IPS-15b (cell line): ENCODE measurements at regions not wholly inside any gene's neighbourhood (a gene's known extent, or its start where the extent isn't known, plus 50 kb on each side); places are given as distances from the start of the nearest gene placed in this dataset.

Source experiments
- H3K27me3 ChIP-seq: one replicate; pipeline ENCODE4 v1.6.1; 2013; ENCODE audit warnings: low read length; ENCODE audit not compliant: control insufficient read depth, insufficient read depth
- H3K36me3 ChIP-seq: one replicate; pipeline ENCODE4 v1.6.1; 2013; ENCODE audit warnings: low read length; ENCODE audit not compliant: control insufficient read depth, insufficient read depth
- H3K4me1 ChIP-seq: one replicate; pipeline ENCODE4 v1.6.1; 2013; ENCODE audit warnings: mild to moderate bottlenecking, low read length; ENCODE audit not compliant: control insufficient read depth, insufficient read depth
- H3K4me3 ChIP-seq: one replicate; pipeline ENCODE4 v1.5.1; 2013; ENCODE audit warnings: low read depth, low read length
- H3K9ac ChIP-seq: one replicate; pipeline ENCODE4 v1.6.1; 2013; ENCODE audit warnings: low read depth, mild to moderate bottlenecking, low read length
- H3K9me3 ChIP-seq: one replicate; pipeline ENCODE4 v1.6.1; 2013; ENCODE audit warnings: mild to moderate bottlenecking, low read length; ENCODE audit not compliant: control insufficient read depth, insufficient read depth

DNA sequence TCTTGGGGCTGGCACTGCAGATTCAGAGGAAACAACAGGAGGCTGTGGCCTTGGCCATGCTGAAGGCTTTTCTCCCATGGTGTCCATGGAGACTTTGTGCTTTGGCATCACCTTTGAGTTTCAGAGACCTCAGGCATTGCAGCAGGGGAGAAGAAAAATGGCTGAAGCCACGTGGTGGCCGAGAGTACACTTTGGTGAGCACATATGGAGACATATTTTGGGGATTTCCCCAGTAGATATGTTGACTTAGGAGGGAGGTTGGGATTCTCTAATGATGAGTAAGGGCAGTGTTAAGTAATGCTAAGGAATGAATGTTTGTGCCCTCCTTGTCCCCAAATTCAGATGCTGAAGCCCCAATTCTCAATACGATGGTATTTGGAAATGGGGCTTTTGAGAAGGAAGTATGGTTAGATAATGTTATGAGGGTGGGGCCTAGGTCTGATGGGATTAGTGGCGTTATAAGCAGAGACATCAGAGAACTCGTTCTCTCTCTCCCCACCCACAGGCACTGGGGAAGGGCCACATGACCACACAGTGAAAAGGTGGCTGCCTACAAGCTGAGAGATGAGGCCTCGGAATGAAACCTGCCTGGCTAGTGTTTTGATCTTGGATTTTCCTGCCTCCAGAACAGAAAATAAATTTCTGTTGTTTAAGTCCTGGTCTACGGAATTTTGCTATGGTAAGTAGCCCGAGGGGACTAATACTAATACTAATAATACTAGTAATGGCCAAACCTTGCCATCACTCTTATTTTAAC, 98.6 kb downstream of the TBX19 start:
- Histone ChIP-seq H3K9ac (no peak overlapping the region), H3K4me3 (no peak overlapping the region), H3K36me3 (no peaks in the 10 kb centered on the region), H3K4me1 (no peaks in the 10 kb centered on the region), H3K9me3 (no peaks in the 10 kb centered on the region), H3K27me3 (no peaks in the 10 kb centered on the region)

DNA sequence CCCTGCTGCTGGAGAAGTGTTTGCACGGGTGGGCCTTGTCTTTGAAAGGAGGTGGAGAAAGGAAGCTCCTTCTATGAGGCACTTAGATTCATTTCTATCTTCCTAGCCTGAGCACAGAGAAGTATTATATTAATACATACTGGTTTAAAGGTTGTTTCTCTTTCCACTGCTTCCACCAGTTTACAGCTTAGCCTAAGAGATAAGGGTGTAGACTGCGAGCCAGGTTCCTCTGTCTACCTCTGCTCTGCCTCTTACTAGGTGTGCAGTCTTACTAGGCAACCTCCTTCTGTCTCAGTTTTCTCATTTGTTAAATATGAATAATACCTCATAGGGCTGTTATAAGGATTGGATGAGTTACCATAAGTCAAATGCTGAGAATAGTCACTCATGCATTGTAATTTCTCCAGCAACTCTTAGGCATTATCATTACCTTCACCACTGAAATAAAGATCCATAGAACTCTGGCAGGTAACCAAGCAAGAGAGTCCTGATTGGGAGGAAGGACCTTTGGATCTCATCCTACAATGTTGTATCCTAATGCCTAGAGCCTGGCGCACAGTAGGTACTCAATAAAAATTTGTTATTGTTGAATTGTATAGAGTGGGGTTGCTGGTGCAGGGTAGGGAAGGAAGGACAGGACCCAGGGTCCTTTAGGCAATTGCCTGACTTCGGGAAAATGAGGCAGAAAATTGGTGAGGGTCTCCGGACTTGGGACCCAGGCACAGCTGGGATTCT, 95.1 kb downstream of the TBX19 start:
- no peak overlapping the region for H3K4me3 ChIP-seq
- H3K9me3 ChIP-seq: no peaks in the 10 kb centered on the region
- H3K36me3 ChIP-seq: no peaks in the 10 kb centered on the region
- no peaks in the 10 kb centered on the region for H3K27me3 ChIP-seq
- H3K4me1 ChIP-seq: no peaks in the 10 kb centered on the region
- no peak overlapping the region for H3K9ac ChIP-seq

DNA sequence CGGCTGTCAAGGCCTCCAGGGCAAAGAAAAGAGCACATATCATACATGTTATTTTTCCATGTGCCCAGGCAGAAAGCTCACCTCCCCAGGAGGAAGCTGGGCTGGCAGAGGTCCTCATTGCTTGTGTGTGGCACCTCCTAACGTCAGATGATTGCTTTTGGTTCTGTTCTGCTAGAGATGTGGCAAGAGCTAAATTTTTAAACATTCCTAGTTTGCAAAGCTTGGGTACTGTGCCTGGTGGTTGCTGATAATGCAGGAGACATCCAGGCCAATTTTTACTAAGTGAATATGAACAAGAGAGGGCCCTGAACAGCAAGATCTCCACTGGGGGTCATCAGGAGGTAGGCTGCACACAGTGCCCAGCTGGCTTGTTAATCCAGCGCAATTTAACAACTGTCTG, 93.9 kb downstream of the TBX19 start:
- H3K36me3 ChIP-seq: no peaks in the 10 kb centered on the region
- H3K27me3 ChIP-seq: no peaks in the 10 kb centered on the region
- H3K9ac ChIP-seq: no peak overlapping the region
- H3K4me3 ChIP-seq: no peak overlapping the region
- no peaks in the 10 kb centered on the region for H3K4me1 ChIP-seq
- no peaks in the 10 kb centered on the region for H3K9me3 ChIP-seq

DNA sequence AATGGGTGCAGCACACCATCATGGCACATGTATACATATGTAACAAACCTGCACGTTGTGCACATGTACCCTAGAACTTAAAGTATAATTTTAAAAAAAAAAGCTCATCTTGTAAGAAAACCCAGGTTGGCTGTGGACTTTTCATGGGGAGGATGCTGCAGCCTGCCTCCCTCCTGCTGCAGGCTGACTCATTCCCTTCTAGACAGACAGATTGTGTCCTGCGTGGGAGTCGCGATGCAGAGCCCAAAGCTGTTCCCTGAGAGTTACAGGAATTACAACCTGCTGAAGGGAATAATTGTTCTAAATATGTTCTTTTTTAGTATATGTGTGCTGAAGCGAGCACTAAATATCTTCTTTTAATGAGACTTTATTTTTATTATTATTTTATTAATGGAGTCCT, 93.2 kb downstream of the TBX19 start:
- no peak overlapping the region for H3K4me3 ChIP-seq
- H3K4me1 ChIP-seq: no peaks in the 10 kb centered on the region
- H3K27me3 ChIP-seq: no peaks in the 10 kb centered on the region
- H3K36me3 ChIP-seq: no peaks in the 10 kb centered on the region
- H3K9me3 ChIP-seq: no peaks in the 10 kb centered on the region
- H3K9ac ChIP-seq: no peak overlapping the region

DNA sequence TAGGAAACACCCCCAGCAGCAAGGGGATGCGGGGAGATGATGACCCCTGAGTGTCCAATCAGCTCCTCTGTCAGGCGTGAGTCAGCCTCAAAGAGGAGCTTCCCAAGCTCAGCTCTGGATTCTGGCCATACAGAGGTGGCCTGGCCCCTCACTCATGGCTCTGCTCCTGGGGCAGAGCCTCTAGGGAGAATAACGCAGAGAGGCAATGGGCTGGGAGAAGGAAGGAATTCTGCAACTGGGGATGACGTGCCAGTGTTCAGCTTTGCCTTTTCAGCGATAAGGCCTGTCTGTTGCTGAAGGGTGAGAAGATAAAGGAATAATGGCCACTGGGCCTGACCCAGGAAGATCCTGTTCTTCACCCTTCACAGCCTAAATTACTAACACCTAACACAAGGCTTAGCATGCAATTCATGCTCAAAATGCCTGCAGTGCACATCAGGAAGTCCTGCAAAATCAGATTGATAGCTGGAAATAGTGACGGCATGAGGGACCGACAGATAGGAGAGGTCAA, 92.2 kb downstream of the TBX19 start:
- H3K9me3 ChIP-seq: no peaks in the 10 kb centered on the region
- H3K4me3 ChIP-seq: no peak overlapping the region
- H3K27me3 ChIP-seq: no peaks in the 10 kb centered on the region
- no peaks in the 10 kb centered on the region for H3K36me3 ChIP-seq
- H3K9ac ChIP-seq: no peak overlapping the region
- no peaks in the 10 kb centered on the region for H3K4me1 ChIP-seq

DNA sequence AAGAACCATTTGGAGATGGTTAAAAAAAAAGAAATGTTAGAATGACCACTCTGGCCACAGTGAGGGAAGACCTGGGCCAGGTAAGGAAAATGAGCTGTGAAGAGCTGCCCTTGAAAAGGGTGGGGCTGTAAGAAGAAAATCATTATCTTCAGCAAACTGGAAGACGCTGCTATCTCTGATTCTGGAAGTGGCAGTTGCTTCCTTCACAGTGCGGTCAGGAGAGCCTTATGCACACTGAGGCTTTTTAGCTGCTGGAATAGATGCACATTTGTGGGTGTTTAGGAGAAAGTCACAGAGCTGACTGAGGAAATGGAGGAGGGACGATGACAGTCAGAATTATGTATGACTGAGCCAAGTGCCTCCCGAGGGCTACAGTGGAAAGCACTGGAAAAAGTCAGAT, 91.6 kb downstream of the TBX19 start:
- H3K9me3 ChIP-seq: no peaks in the 10 kb centered on the region
- no peaks in the 10 kb centered on the region for H3K4me1 ChIP-seq
- H3K27me3 ChIP-seq: no peaks in the 10 kb centered on the region
- no peak overlapping the region for H3K9ac ChIP-seq
- H3K36me3 ChIP-seq: no peaks in the 10 kb centered on the region
- H3K4me3 ChIP-seq: no peak overlapping the region

DNA sequence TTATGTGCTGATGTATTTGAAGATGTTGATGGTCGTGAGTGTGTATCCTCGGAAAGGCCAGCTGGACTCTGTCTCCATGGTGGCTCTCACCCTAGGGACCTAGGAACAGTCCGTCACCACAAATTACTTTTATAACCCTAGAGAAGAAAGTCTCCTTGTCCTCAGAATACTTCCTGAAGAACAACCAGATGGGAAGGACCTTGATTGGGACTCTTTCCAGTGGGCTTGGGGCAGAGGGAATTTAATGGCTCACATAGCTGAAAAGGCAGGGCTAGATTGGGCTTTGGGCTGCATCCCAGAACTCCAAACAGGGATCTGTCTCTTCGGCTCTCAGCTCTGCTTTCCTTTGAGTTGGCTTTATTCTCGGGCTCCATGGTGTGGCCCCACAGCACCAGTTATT, 90.8 kb downstream of the TBX19 start:
- Histone ChIP-seq H3K27me3 (no peaks in the 10 kb centered on the region), H3K36me3 (no peaks in the 10 kb centered on the region), H3K4me3 (no peak overlapping the region), H3K4me1 (no peaks in the 10 kb centered on the region), H3K9ac (no peak overlapping the region), H3K9me3 (no peaks in the 10 kb centered on the region)

DNA sequence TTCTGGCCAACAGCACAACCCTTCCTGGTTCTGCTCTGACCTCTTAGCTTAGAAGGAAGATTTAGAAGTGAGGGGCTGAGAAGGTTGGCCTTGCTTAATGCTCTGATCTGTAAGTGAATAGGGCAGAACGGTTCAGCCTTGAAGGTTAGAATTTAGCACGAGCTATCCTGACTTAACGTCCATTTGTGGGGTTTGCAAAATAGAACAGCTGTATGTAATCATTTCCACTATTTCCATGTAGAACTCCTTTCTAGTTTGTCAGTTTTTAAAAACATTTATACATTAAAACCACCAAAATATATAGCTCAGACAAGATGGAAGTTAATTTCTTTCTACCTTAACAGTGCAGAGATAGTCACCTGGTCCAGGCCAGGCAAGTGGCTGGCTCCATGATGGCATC, 89.9 kb downstream of the TBX19 start:
- H3K27me3 ChIP-seq: no peaks in the 10 kb centered on the region
- H3K9ac ChIP-seq: no peak overlapping the region
- no peaks in the 10 kb centered on the region for H3K4me1 ChIP-seq
- H3K4me3 ChIP-seq: no peak overlapping the region
- H3K9me3 ChIP-seq: no peaks in the 10 kb centered on the region
- no peaks in the 10 kb centered on the region for H3K36me3 ChIP-seq

DNA sequence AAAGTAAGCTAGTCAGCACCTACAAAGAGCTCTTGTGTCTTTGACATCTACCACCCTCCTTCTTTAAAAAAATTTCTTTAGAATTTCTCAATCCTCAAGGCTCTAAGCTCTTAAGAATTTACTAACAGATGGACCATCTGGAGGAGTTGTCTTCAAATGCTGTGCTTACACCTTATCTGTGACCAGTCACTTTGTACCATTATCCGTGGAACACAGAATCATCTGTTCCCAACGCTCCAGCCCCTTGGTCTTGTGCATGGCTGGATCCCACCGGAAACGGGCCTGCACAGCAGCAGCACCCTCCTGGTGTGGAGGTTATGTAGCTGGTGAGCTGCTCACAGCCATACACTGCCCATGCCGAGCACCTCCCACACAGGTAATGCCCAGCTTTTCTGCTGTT, 89.0 kb downstream of the TBX19 start:
- no peaks in the 10 kb centered on the region for H3K9me3 ChIP-seq
- H3K4me1 ChIP-seq: no peaks in the 10 kb centered on the region
- no peaks in the 10 kb centered on the region for H3K36me3 ChIP-seq
- H3K4me3 ChIP-seq: no peak overlapping the region
- H3K9ac ChIP-seq: no peak overlapping the region
- H3K27me3 ChIP-seq: no peaks in the 10 kb centered on the region

DNA sequence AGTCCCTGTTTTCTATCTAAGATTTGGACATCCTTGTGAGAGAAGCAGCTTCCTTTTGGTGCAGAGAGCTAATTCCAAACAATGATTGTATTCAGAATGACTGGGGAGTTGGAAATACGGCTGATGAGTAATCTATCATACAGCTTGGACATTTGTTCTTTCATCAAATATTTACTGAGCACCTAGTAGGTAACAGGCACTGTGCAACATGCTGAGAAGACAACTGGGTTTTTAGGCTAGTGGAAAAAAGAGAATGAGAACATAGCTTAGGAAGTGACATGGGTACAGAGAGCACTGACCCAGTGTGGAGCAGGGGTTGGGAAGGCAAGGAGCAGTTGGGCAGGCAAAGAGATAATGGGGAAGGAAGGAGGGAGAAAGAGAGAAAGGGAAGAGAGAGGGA, 87.5 kb downstream of the TBX19 start:
- no peak overlapping the region for H3K9ac ChIP-seq
- no peaks in the 10 kb centered on the region for H3K4me1 ChIP-seq
- H3K36me3 ChIP-seq: no peaks in the 10 kb centered on the region
- no peak overlapping the region for H3K4me3 ChIP-seq
- H3K9me3 ChIP-seq: no peaks in the 10 kb centered on the region
- H3K27me3 ChIP-seq: no peaks in the 10 kb centered on the region

DNA sequence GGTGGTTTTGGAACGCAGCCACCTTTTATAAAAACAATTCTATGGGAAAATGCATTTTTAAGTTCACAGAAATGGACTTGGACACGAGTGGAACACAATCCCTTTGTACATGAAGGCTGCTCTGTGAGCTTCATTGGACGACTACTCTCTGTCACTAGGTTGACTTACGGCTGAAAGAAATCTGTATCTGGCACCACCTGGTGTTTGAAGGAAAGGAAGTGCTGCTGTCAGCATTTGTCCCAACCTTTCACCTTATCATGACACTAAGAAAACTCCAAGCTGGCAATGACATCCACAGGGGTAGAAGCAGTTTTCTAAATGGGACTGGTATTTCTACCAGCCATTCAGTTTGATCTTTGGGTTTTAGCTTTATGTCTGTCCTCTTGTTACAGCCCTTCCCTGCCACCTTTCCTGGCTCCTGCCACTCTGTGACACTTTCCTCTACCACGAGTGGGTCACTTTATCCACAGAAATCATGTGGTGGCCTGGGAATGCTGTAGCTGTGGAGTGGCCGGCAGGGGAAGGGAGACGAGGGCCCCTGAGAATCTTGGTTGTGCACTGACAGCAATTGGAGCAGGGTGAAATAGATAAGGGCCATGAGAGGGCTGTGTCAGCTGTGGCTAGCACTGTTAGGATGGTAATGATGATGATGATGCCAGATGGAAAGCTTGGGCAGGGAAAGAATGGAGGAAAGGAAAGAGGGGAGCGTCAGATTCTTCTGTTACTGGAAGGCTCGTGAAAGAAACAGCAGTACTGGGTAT, 85.2 kb downstream of the TBX19 start:
- Histone ChIP-seq H3K4me3 (no peak overlapping the region), H3K27me3 (no peaks in the 10 kb centered on the region), H3K9me3 (no peaks in the 10 kb centered on the region), H3K36me3 (no peaks in the 10 kb centered on the region), H3K9ac (no peak overlapping the region), H3K4me1 (no peaks in the 10 kb centered on the region)
